H1 (cell line): ENCODE measurements at regions not wholly inside any gene's neighbourhood (a gene's known extent, or its start where the extent isn't known, plus 50 kb on each side); places are given as distances from the start of the nearest gene placed in this dataset.

Experiments
- EGR1 ChIP-seq: IDR thresholded peaks from 2 replicates; pipeline ENCODE4 v1.6.1; 2011; ENCODE audit warnings: low read depth, low read length, borderline replicate concordance

GRCh38 chr12:59082952-59083351, 162.6 kb upstream of the LRIG3 start (continued):
- TF ChIP-seq EGR1, result no peak
